ENCODE measurements at regions not wholly inside any gene's neighbourhood (a gene's known extent, or its start where the extent isn't known, plus 50 kb on each side); places are given as distances from the start of the nearest gene placed in this dataset.
"Not testable (repeated sequence)": the region's sequence is repeated elsewhere in the genome, so short reads cannot be mapped to it uniquely, and the experiment has no call there.

DNA sequence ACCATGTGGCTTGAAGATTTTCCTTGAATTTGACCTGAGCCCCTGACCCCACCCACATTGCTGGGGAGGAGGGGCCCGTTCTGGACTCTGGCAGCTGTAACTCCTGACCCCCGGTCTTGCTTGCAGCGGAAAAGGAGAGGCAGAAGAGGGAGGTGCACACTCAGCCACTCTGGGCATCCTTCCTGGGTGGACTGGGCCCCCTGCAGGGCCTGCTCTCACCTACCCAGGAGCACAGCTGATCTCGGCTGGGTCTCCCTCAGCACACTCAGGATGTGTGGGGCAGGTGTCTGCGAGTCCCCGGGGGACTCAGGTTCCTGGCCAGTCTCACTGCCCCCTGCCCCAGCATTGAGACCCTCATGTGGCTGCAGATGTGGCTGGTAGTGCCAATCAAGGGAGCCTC, 57.5 kb upstream of the ZNF267 start:
- TF ChIP-seq, protein P1, sequence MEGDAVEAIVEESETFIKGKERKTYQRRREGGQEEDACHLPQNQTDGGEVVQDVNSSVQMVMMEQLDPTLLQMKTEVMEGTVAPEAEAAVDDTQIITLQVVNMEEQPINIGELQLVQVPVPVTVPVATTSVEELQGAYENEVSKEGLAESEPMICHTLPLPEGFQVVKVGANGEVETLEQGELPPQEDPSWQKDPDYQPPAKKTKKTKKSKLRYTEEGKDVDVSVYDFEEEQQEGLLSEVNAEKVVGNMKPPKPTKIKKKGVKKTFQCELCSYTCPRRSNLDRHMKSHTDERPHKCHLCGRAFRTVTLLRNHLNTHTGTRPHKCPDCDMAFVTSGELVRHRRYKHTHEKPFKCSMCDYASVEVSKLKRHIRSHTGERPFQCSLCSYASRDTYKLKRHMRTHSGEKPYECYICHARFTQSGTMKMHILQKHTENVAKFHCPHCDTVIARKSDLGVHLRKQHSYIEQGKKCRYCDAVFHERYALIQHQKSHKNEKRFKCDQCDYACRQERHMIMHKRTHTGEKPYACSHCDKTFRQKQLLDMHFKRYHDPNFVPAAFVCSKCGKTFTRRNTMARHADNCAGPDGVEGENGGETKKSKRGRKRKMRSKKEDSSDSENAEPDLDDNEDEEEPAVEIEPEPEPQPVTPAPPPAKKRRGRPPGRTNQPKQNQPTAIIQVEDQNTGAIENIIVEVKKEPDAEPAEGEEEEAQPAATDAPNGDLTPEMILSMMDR (conservative IDR thresholded peaks at IDR 0.05; ENCODE audit: low read length), result not testable (repeated sequence)
- not testable (repeated sequence) for TF ChIP-seq EZH2phosphoT487 (IDR thresholded peaks at IDR 0.05; ENCODE audit: borderline replicate concordance, low read depth, low read length)
